ENCODE measurements at regions not wholly inside any gene's neighbourhood (a gene's known extent, or its start where the extent isn't known, plus 50 kb on each side); places are given as distances from the start of the nearest gene placed in this dataset.

GRCh38 chr3:95725770-95726169, 1088.6 kb upstream of the EPHA6 start:
- TF ChIP-seq CTCF (conservative IDR thresholded peaks at IDR 0.05; ENCODE audit: low read depth, low read length), result no peak
- TF ChIP-seq EZH2phosphoT487 (IDR thresholded peaks at IDR 0.05; ENCODE audit: borderline replicate concordance, low read length), result no peak
- TF ChIP-seq EZH2 (IDR thresholded peaks at IDR 0.05; ENCODE audit: low read length, unreplicated experiment), result no peak

Data from PC-3 (cell line).